ENCODE measurements at regions not wholly inside any gene's neighbourhood (a gene's known extent, or its start where the extent isn't known, plus 50 kb on each side); places are given as distances from the start of the nearest gene placed in this dataset.

GRCh38 chr13:73687087-73687486 is 447.1 kb downstream of the KLF12 start:
- Histone ChIP-seq H3K4me3 (ENCODE audit: low read length) (no peak overlapping the region), H3K36me3 (ENCODE audit: control insufficient read depth, insufficient read depth, low read length) (no peaks in the 10 kb centered on the region), H3K27me3 (ENCODE audit: control insufficient read depth, insufficient read depth, low read length) (no peaks in the 10 kb centered on the region), H3K27ac (ENCODE audit: low read length) (no peak overlapping the region), H3K9me3 (ENCODE audit: control insufficient read depth, low read depth, low read length) (no peaks in the 10 kb centered on the region), H3K4me1 (ENCODE audit: control insufficient read depth, insufficient read depth, low read length) (no peaks in the 10 kb centered on the region)
- DNase-seq, result no peak
- 100% methylated on average over 2 of the region's 4 CpGs for WGBS (ENCODE audit: insufficient coverage, low lambda C conversion rate)

GRCh38 chr13:73684750-73685149 is 449.5 kb downstream of the KLF12 start:
- DNase-seq, result no peak
- H3K9me3 ChIP-seq (ENCODE audit: control insufficient read depth, low read depth, low read length), result no peaks in the 10 kb centered on the region
- no peaks in the 10 kb centered on the region for H3K36me3 ChIP-seq (ENCODE audit: control insufficient read depth, insufficient read depth, low read length)
- no peaks in the 10 kb centered on the region for H3K4me1 ChIP-seq (ENCODE audit: control insufficient read depth, insufficient read depth, low read length)
- H3K27me3 ChIP-seq (ENCODE audit: control insufficient read depth, insufficient read depth, low read length), result no peaks in the 10 kb centered on the region
- no peak overlapping the region for H3K27ac ChIP-seq (ENCODE audit: low read length)
- WGBS (ENCODE audit: insufficient coverage, low lambda C conversion rate), result 100% methylated on average over 4 of the region's 11 CpGs
- no peak overlapping the region for H3K4me3 ChIP-seq (ENCODE audit: low read length)

GRCh38 chr13:73684286-73684685 is 449.9 kb downstream of the KLF12 start:
- H3K4me3 ChIP-seq (ENCODE audit: low read length), result no peak overlapping the region
- DNase-seq, result no peak
- no peaks in the 10 kb centered on the region for H3K27me3 ChIP-seq (ENCODE audit: control insufficient read depth, insufficient read depth, low read length)
- H3K36me3 ChIP-seq (ENCODE audit: control insufficient read depth, insufficient read depth, low read length), result no peaks in the 10 kb centered on the region
- WGBS (ENCODE audit: insufficient coverage, low lambda C conversion rate), result 64% methylated on average over 3 of the region's 3 CpGs
- H3K27ac ChIP-seq (ENCODE audit: low read length), result no peak overlapping the region
- no peaks in the 10 kb centered on the region for H3K4me1 ChIP-seq (ENCODE audit: control insufficient read depth, insufficient read depth, low read length)
- no peaks in the 10 kb centered on the region for H3K9me3 ChIP-seq (ENCODE audit: control insufficient read depth, low read depth, low read length)

GRCh38 chr13:73683746-73684145 is 450.5 kb downstream of the KLF12 start:
- WGBS (ENCODE audit: insufficient coverage, low lambda C conversion rate), result no CpG with 5 or more reads among the region's 3 CpGs

GRCh38 chr13:73681779-73682178 is 452.4 kb downstream of the KLF12 start:
- Histone ChIP-seq H3K27me3 (ENCODE audit: control insufficient read depth, insufficient read depth, low read length) (no peaks in the 10 kb centered on the region), H3K36me3 (ENCODE audit: control insufficient read depth, insufficient read depth, low read length) (no peaks in the 10 kb centered on the region), H3K4me1 (ENCODE audit: control insufficient read depth, insufficient read depth, low read length) (peaks cover 21% of the 10 kb centered on the region), H3K27ac (ENCODE audit: low read length) (no peak overlapping the region), H3K9me3 (ENCODE audit: control insufficient read depth, low read depth, low read length) (no peaks in the 10 kb centered on the region), H3K4me3 (ENCODE audit: low read length) (no peak overlapping the region)
- DNase-seq, result no peak
- WGBS (ENCODE audit: insufficient coverage, low lambda C conversion rate), result no CpG with 5 or more reads among the region's 2 CpGs

More at GRCh38 chr13:73683746-73684145, 450.5 kb downstream of the KLF12 start:
- Histone ChIP-seq H3K9me3 (ENCODE audit: control insufficient read depth, low read depth, low read length) (no peaks in the 10 kb centered on the region), H3K27me3 (ENCODE audit: control insufficient read depth, insufficient read depth, low read length) (no peaks in the 10 kb centered on the region), H3K27ac (ENCODE audit: low read length) (no peak overlapping the region), H3K4me3 (ENCODE audit: low read length) (no peak overlapping the region), H3K36me3 (ENCODE audit: control insufficient read depth, insufficient read depth, low read length) (no peaks in the 10 kb centered on the region), H3K4me1 (ENCODE audit: control insufficient read depth, insufficient read depth, low read length) (peaks cover 4% of the 10 kb centered on the region)
- no peak for DNase-seq

- H3K27me3 ChIP-seq (ENCODE audit: control insufficient read depth, insufficient read depth, low read length), result no peaks in the 10 kb centered on the region
- no peaks in the 10 kb centered on the region for H3K9me3 ChIP-seq (ENCODE audit: control insufficient read depth, low read depth, low read length)
- 100% methylated on average over 1 of the region's 3 CpGs for WGBS (ENCODE audit: insufficient coverage, low lambda C conversion rate)
- peaks cover 27% of the 10 kb centered on the region for H3K4me1 ChIP-seq (ENCODE audit: control insufficient read depth, insufficient read depth, low read length)
- DNase-seq, result no peak
- H3K4me3 ChIP-seq (ENCODE audit: low read length), result no peak overlapping the region
- no peak overlapping the region for H3K27ac ChIP-seq (ENCODE audit: low read length)
- no peaks in the 10 kb centered on the region for H3K36me3 ChIP-seq (ENCODE audit: control insufficient read depth, insufficient read depth, low read length)
These were observed 453.2 kb downstream of the KLF12 start for GRCh38 chr13:73681015-73681414.

GRCh38 chr13:73677048-73677601 is 457.1 kb downstream of the KLF12 start:
- Histone ChIP-seq H3K4me3 (ENCODE audit: low read length) (no peak overlapping the region), H3K36me3 (ENCODE audit: control insufficient read depth, insufficient read depth, low read length) (no peaks in the 10 kb centered on the region), H3K9me3 (ENCODE audit: control insufficient read depth, low read depth, low read length) (peaks cover 4% of the 10 kb centered on the region), H3K27ac (ENCODE audit: low read length) (peak overlapping the region; percentile 94), H3K4me1 (ENCODE audit: control insufficient read depth, insufficient read depth, low read length) (peaks cover 58% of the 10 kb centered on the region), H3K27me3 (ENCODE audit: control insufficient read depth, insufficient read depth, low read length) (no peaks in the 10 kb centered on the region)
- DNase-seq, result peak; percentile 51 to 81
- WGBS (ENCODE audit: insufficient coverage, low lambda C conversion rate), result 14% methylated on average over 2 of the region's 4 CpGs

GRCh38 chr13:73676550-73677047 is 457.6 kb downstream of the KLF12 start:
- H3K4me3 ChIP-seq (ENCODE audit: low read length), result no peak overlapping the region
- DNase-seq, result peak; percentile 37 to 82
- no peaks in the 10 kb centered on the region for H3K36me3 ChIP-seq (ENCODE audit: control insufficient read depth, insufficient read depth, low read length)
- peaks cover 63% of the 10 kb centered on the region for H3K4me1 ChIP-seq (ENCODE audit: control insufficient read depth, insufficient read depth, low read length)
- no CpG with 5 or more reads among the region's 2 CpGs for WGBS (ENCODE audit: insufficient coverage, low lambda C conversion rate)
- no peaks in the 10 kb centered on the region for H3K27me3 ChIP-seq (ENCODE audit: control insufficient read depth, insufficient read depth, low read length)
- H3K9me3 ChIP-seq (ENCODE audit: control insufficient read depth, low read depth, low read length), result peaks cover 4% of the 10 kb centered on the region
- peak overlapping the region; percentile 94 for H3K27ac ChIP-seq (ENCODE audit: low read length)

- Histone ChIP-seq H3K27me3 (ENCODE audit: control insufficient read depth, insufficient read depth, low read length) (no peaks in the 10 kb centered on the region), H3K4me3 (ENCODE audit: low read length) (no peak overlapping the region), H3K4me1 (ENCODE audit: control insufficient read depth, insufficient read depth, low read length) (peaks cover 63% of the 10 kb centered on the region), H3K36me3 (ENCODE audit: control insufficient read depth, insufficient read depth, low read length) (no peaks in the 10 kb centered on the region), H3K27ac (ENCODE audit: low read length) (peak overlapping the region; percentile 94), H3K9me3 (ENCODE audit: control insufficient read depth, low read depth, low read length) (peaks cover 4% of the 10 kb centered on the region)
- DNase-seq, result peak in 1 of 2 donors; percentile 65
- WGBS (ENCODE audit: insufficient coverage, low lambda C conversion rate), result no CpG with 5 or more reads among the region's 4 CpGs
These were observed 458.4 kb downstream of the KLF12 start for GRCh38 chr13:73675821-73676220.

GRCh38 chr13:73674570-73674969 is 459.6 kb downstream of the KLF12 start:
- Histone ChIP-seq H3K4me3 (ENCODE audit: low read length) (no peak overlapping the region), H3K4me1 (ENCODE audit: control insufficient read depth, insufficient read depth, low read length) (peaks cover 63% of the 10 kb centered on the region), H3K27me3 (ENCODE audit: control insufficient read depth, insufficient read depth, low read length) (no peaks in the 10 kb centered on the region), H3K27ac (ENCODE audit: low read length) (peak overlapping the region; percentile 94), H3K36me3 (ENCODE audit: control insufficient read depth, insufficient read depth, low read length) (no peaks in the 10 kb centered on the region), H3K9me3 (ENCODE audit: control insufficient read depth, low read depth, low read length) (peaks cover 4% of the 10 kb centered on the region)
- DNase-seq, result no peak
- 37% methylated on average over 2 of the region's 2 CpGs for WGBS (ENCODE audit: insufficient coverage, low lambda C conversion rate)

- H3K36me3 ChIP-seq (ENCODE audit: control insufficient read depth, insufficient read depth, low read length), result no peaks in the 10 kb centered on the region
- H3K4me3 ChIP-seq (ENCODE audit: low read length), result no peak overlapping the region
- peak in 1 of 2 donors; percentile 43 for DNase-seq
- no CpG with 5 or more reads among the region's 11 CpGs for WGBS (ENCODE audit: insufficient coverage, low lambda C conversion rate)
- H3K27me3 ChIP-seq (ENCODE audit: control insufficient read depth, insufficient read depth, low read length), result no peaks in the 10 kb centered on the region
- H3K4me1 ChIP-seq (ENCODE audit: control insufficient read depth, insufficient read depth, low read length), result peaks cover 61% of the 10 kb centered on the region
- H3K27ac ChIP-seq (ENCODE audit: low read length), result peak overlapping the region; percentile 35
- peaks cover 4% of the 10 kb centered on the region for H3K9me3 ChIP-seq (ENCODE audit: control insufficient read depth, low read depth, low read length)
These were observed 460.3 kb downstream of the KLF12 start for GRCh38 chr13:73673931-73674330.
